PFSK-1 (cell line): ENCODE measurements at regions not wholly inside any gene's neighbourhood (a gene's known extent, or its start where the extent isn't known, plus 50 kb on each side); places are given as distances from the start of the nearest gene placed in this dataset.

Experiments used
- POLR2AphosphoS5 ChIP-seq: IDR thresholded peaks from 2 replicates; pipeline ENCODE4 v1.6.1; 2012; ENCODE audit warnings: low read depth, mild to moderate bottlenecking, control low read depth, low read length, moderate library complexity
- REST ChIP-seq, 2 experiments: IDR thresholded peaks; 2 replicates each; pipeline versions ENCODE4 v1.6.1 to v1.8.0; 2011 to 2012; ENCODE audit warnings: low read depth in 2 of 2, low read length in 2 of 2, control low read depth in 1 of 2, inconsistent platforms in 1 of 2, mild to moderate bottlenecking in 1 of 2, moderate library complexity in 1 of 2; ENCODE audit not compliant: insufficient read depth in 1 of 2
- SIN3A ChIP-seq: IDR thresholded peaks from 2 replicates; pipeline ENCODE4 v1.6.1; 2012; ENCODE audit warnings: mild to moderate bottlenecking, low read length, moderate library complexity, borderline replicate concordance; ENCODE audit not compliant: insufficient read depth
- TAF1 ChIP-seq: IDR thresholded peaks from 2 replicates; pipeline ENCODE4 v1.6.1; 2012; ENCODE audit warnings: low read length, control low read depth, borderline replicate concordance; ENCODE audit not compliant: insufficient read depth

GRCh38 chr6:137623293-137623692 lies 129.1 kb upstream of the OLIG3 start:
- TF ChIP-seq POLR2AphosphoS5 (no peak), TAF1 (no peak), REST (IDR thresholded peaks at IDR 0.05; ENCODE audit: insufficient read depth in 1 of 2, low read depth in 2 of 2, low read length in 2 of 2) (no peak), SIN3A (no peak)
